Neural cell (in vitro differentiated cells): ENCODE measurements at regions not wholly inside any gene's neighbourhood (a gene's known extent, or its start where the extent isn't known, plus 50 kb on each side); places are given as distances from the start of the nearest gene placed in this dataset.

ENCODE experiments used
- CTCF ChIP-seq: fragments of 450-650 bp; IDR thresholded peaks from 2 replicates; pipeline ENCODE4 v1.5.1; 2014; ENCODE audit warnings: antibody characterized with exemption, mild to moderate bottlenecking, moderate library complexity; ENCODE audit not compliant: poor library complexity, severe bottlenecking
- EZH2 ChIP-seq: fragments of 200-600, 300-800 bp; shearing (Covaris generic), sonication (generic); IDR thresholded peaks from 2 replicates; pipeline ENCODE4 v1.6.1; 2014; ENCODE audit warnings: antibody characterized with exemption, low read length, borderline replicate concordance, mild to moderate bottlenecking; ENCODE audit not compliant: insufficient read depth, poor library complexity, severe bottlenecking
- POLR2AphosphoS5 ChIP-seq: IDR thresholded peaks from 2 replicates; pipeline ENCODE4 v1.6.1; 2012
- RAD21 ChIP-seq: fragments of 450-650 bp; conservative IDR thresholded peaks from 2 replicates; pipeline ENCODE4 v1.6.1; 2014; ENCODE audit warnings: antibody characterized with exemption, mild to moderate bottlenecking, moderate library complexity
- REST ChIP-seq: IDR thresholded peaks from 2 replicates; pipeline ENCODE4 v1.6.1; 2012; ENCODE audit warnings: borderline replicate concordance
- SMC3 ChIP-seq: fragments of 450-650 bp; conservative IDR thresholded peaks from 2 replicates; pipeline ENCODE4 v1.6.1; 2014; ENCODE audit warnings: antibody characterized with exemption, mild to moderate bottlenecking, moderate library complexity; ENCODE audit not compliant: poor library complexity
- TAF1 ChIP-seq: IDR thresholded peaks from 2 replicates; pipeline ENCODE4 v1.6.1; 2012; ENCODE audit warnings: low read depth

- TF ChIP-seq CTCF (no peak), POLR2AphosphoS5 (no peak), TAF1 (no peak), EZH2 (no peak), RAD21 (no peak), REST (no peak), SMC3 (no peak)
These were observed 158.2 kb upstream of the PTPRZ1 start for GRCh38 chr7:121714559-121715303.
